ENCODE measurements at regions not wholly inside any gene's neighbourhood (a gene's known extent, or its start where the extent isn't known, plus 50 kb on each side); places are given as distances from the start of the nearest gene placed in this dataset.

DNA sequence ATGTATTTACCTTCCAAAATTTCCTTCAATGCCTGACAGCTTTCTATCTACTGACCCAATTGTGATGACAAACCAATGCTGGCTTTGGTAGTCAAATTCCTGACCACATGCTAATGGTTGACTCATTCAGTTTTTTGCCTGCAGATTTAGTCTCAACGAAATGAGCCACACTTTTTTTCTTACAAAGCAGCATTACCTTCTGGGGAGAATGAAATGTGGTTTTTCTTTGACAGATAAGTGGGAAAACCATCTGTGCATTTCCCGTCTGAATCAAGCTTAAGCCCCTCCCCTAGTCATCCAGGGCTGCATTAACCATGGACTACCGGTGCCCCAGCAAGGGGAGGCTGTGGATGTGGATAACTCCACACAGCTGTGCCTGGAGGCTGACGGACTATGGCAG lies 99.6 kb upstream of the TAF11L2 start:
- H3K27me3 Mint-ChIP-seq (ENCODE audit: low read depth), result peaks cover 4% of the 10 kb centered on the region
- intact Hi-C loops (cut with micrococcal nuclease), result no loop called here
- no peak overlapping the region for H3K4me3 Mint-ChIP-seq
- H3K27ac Mint-ChIP-seq, result no peak overlapping the region
- H3K9me3 Mint-ChIP-seq, result peaks cover 2% of the 10 kb centered on the region
- no peaks in the 10 kb centered on the region for H3K36me3 Mint-ChIP-seq (ENCODE audit: low read depth)
- H3K4me1 Mint-ChIP-seq (ENCODE audit: low read depth), result no peaks in the 10 kb centered on the region
- no peak for DNase-seq
- CTCF ChIA-PET, result no interaction called here

DNA sequence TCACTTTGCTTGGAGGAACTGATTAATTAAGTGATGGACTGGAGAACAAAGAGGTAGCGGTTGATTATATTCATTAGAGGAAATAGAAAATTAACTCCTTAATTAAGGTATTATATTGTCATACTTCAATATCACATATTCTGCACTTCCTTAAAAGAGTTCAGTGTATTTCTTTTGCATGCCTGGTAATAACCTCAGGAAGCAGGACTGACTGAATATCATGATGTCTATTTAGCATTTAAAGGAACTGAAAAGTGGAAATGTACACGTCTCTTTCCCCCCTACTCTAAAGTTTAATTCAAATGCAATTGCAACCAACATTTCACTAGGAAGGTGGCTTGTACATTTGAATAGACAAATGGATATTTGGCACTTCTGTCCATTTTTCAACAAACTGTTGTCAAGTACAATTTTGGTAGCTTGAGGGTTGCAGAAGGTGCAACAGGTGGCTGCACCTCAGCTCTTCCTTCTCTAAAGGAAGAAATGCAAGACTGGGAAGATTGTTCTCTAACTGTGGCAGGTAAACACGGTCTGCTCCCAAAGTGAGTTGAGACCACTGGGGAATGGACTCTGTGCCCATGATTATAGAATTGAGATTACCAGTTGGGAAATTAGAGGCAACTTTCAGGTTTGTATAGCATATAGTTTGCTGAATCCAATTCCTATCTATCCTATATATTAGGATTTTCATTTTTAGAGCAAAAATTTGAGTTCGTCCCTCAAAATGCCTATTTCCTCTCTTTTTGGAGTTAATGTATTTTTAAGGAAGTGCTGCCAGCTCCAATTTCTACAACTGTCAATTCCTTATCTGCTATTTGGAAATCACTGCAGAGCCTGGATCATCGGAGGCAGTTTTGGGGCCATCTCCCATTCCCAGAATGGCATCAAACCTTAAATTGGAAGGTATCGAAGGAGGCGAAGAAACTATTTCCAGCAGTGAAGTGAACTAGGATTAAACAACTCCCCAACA lies 98.9 kb upstream of the TAF11L2 start:
- Mint-ChIP-seq H3K27ac (no peak overlapping the region), H3K36me3 (ENCODE audit: low read depth) (no peaks in the 10 kb centered on the region), H3K4me3 (no peak overlapping the region), H3K9me3 (peaks cover 2% of the 10 kb centered on the region), H3K27me3 (ENCODE audit: low read depth) (peaks cover 4% of the 10 kb centered on the region), H3K4me1 (ENCODE audit: low read depth) (no peaks in the 10 kb centered on the region)
- CTCF ChIA-PET, result no interaction called here
- intact Hi-C loops (cut with micrococcal nuclease), result no loop called here
- no peak for DNase-seq

- Mint-ChIP-seq H3K4me1 (ENCODE audit: low read depth) (no peaks in the 10 kb centered on the region), H3K36me3 (ENCODE audit: low read depth) (no peaks in the 10 kb centered on the region), H3K9me3 (peaks cover 2% of the 10 kb centered on the region), H3K4me3 (no peak overlapping the region), H3K27ac (no peak overlapping the region), H3K27me3 (ENCODE audit: low read depth) (peaks cover 4% of the 10 kb centered on the region)
- intact Hi-C loops (cut with micrococcal nuclease), result no loop called here
- DNase-seq, result no peak
- CTCF ChIA-PET, result interaction anchor here (0.7 kb wide), 1 partner anchor 12 kb away, joined by 3 read pairs; no protein-coding TSS in a partner anchor
Measured at GRCh38 chr5:17399931-17400330, 98.1 kb upstream of the TAF11L2 start.

DNA sequence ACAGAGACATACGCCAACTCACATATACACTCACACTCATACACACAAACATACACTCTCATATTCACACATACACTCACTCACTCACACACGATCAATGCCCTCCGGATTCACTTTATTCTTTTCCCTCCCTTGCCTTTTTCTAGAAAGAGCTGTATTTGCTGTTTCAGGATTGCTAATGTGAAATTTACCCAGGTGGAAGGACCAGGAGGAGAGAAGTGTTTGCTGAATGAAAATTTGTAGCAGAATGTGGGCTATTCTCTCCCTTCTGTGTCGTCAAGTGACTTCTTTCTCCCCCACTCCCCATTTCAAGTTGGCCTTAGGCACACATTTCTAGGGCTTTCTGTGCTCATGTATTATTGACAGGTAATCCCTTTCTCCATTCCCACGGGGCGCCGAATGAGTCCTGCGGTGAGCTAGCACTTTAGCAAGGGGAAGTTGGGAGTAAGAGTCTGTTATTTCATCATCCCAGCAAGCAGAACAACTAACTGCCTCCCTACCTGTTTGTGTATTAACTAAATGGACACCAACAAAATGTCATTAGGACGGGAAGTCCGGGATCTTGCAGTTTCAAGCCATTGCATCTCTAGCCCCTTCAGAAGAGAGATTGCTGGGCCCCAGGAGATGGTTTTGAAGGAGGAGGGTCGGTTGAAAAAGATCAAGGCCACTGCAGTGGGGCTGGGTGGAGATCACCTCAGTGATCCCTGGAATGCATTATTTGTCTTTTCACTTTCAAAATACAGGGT lies 97.1 kb upstream of the TAF11L2 start:
- Mint-ChIP-seq H3K27ac (no peak overlapping the region), H3K4me1 (ENCODE audit: low read depth) (no peaks in the 10 kb centered on the region), H3K9me3 (peaks cover 2% of the 10 kb centered on the region), H3K4me3 (no peak overlapping the region), H3K36me3 (ENCODE audit: low read depth) (no peaks in the 10 kb centered on the region), H3K27me3 (ENCODE audit: low read depth) (peaks cover 4% of the 10 kb centered on the region)
- no peak for DNase-seq
- CTCF ChIA-PET, result no interaction called here
- intact Hi-C loops (cut with micrococcal nuclease), result no loop called here

GRCh38 chr5:17401470-17402288 lies 96.4 kb upstream of the TAF11L2 start:
- H3K27ac Mint-ChIP-seq, result no peak overlapping the region
- H3K9me3 Mint-ChIP-seq, result no peaks in the 10 kb centered on the region
- no peaks in the 10 kb centered on the region for H3K4me1 Mint-ChIP-seq (ENCODE audit: low read depth)
- no peak for DNase-seq
- intact Hi-C loops (cut with micrococcal nuclease), result no loop called here
- CTCF ChIA-PET, result interaction anchor here (0.6 kb wide), 1 partner anchor 26 kb away, joined by 6 read pairs; no protein-coding TSS in a partner anchor
- H3K36me3 Mint-ChIP-seq (ENCODE audit: low read depth), result no peaks in the 10 kb centered on the region
- H3K4me3 Mint-ChIP-seq, result no peak overlapping the region
- peaks cover 4% of the 10 kb centered on the region for H3K27me3 Mint-ChIP-seq (ENCODE audit: low read depth)

- Mint-ChIP-seq H3K9me3 (no peaks in the 10 kb centered on the region), H3K4me3 (no peak overlapping the region), H3K36me3 (ENCODE audit: low read depth) (no peaks in the 10 kb centered on the region), H3K4me1 (ENCODE audit: low read depth) (no peaks in the 10 kb centered on the region), H3K27ac (no peak overlapping the region), H3K27me3 (ENCODE audit: low read depth) (peaks cover 4% of the 10 kb centered on the region)
- intact Hi-C loops (cut with micrococcal nuclease), result no loop called here
- no peak for DNase-seq
- CTCF ChIA-PET, result no interaction called here
Measured at GRCh38 chr5:17402289-17403121, 95.5 kb upstream of the TAF11L2 start.

DNA sequence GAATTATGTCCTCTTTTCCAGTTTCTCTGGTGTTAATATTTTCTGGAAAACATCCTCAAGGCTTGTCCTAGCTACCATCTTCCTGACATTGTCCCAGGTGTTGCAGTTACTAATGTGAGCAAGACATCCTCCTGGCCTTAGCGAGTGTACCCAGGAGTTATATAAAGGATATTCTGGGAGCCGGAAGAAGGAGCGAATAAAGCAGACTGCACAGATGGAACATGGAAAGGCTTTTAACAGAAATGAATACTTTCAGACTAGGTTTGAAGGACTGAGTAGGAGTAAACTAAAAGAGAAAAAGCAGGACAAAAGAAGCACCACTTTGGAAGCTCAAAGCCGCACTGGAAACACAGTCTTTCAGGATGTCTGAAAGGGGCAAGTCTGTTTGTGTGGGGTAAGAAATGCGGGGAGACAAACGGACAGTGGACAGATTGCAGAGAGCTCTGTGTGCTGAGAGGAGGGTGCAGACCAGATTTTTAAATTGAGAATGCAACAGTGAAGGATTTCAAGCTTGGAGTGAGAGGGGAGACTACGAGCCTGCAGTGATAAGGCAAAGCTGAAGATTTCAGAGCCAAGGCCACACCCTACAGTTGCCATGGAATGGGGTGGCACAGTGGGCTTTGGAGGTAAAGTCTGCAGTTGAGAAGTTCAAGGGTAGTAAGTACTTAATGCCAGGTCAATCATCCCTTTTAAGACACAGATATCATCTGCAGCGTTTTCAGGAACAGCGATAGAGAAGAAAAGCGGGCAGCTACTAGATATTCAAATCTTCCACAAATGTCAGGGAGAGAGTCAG lies 94.1 kb upstream of the TAF11L2 start:
- Mint-ChIP-seq H3K4me1 (ENCODE audit: low read depth) (no peaks in the 10 kb centered on the region), H3K4me3 (no peak overlapping the region), H3K9me3 (no peaks in the 10 kb centered on the region), H3K36me3 (ENCODE audit: low read depth) (no peaks in the 10 kb centered on the region), H3K27ac (no peak overlapping the region), H3K27me3 (ENCODE audit: low read depth) (peaks cover 4% of the 10 kb centered on the region)
- CTCF ChIA-PET, result no interaction called here
- no peak for DNase-seq
- intact Hi-C loops (cut with micrococcal nuclease), result no loop called here

GRCh38 chr5:17405976-17406375 lies 92.1 kb upstream of the TAF11L2 start:
- DNase-seq, result no peak
- H3K4me1 Mint-ChIP-seq (ENCODE audit: low read depth), result no peaks in the 10 kb centered on the region
- no peak overlapping the region for H3K4me3 Mint-ChIP-seq

DNA sequence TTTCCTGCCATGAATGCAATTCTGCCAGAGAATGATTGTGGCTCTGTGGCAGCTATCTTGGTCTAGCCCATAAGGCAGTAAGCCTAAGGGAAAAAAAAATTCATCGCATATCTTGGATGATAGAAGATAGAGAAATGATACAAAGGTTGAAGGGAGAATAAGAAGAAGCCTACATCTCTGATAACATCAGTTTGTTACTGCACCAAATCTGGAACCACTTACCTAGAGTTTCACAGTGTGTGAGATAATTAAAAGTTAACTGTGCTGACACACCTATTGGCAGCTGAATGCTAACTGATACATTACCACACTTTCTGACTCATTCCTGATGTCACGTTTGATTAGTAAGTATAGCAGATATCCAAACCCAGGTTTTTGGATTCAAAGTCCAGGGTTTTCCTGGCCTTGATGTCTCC lies 91.6 kb upstream of the TAF11L2 start:
- intact Hi-C loops (cut with micrococcal nuclease), result no loop called here
- CTCF ChIA-PET, result no interaction called here
- no peak for DNase-seq
- no peaks in the 10 kb centered on the region for H3K27me3 Mint-ChIP-seq (ENCODE audit: low read depth)
- no peaks in the 10 kb centered on the region for H3K36me3 Mint-ChIP-seq (ENCODE audit: low read depth)
- no peaks in the 10 kb centered on the region for H3K9me3 Mint-ChIP-seq
- no peak overlapping the region for H3K27ac Mint-ChIP-seq
- H3K4me1 Mint-ChIP-seq (ENCODE audit: low read depth), result no peaks in the 10 kb centered on the region
- H3K4me3 Mint-ChIP-seq, result no peak overlapping the region

More at GRCh38 chr5:17405976-17406375, 92.1 kb upstream of the TAF11L2 start:
- no peak overlapping the region for H3K27ac Mint-ChIP-seq
- intact Hi-C loops (cut with micrococcal nuclease), result no loop called here
- CTCF ChIA-PET, result no interaction called here
- no peaks in the 10 kb centered on the region for H3K9me3 Mint-ChIP-seq
- no peaks in the 10 kb centered on the region for H3K36me3 Mint-ChIP-seq (ENCODE audit: low read depth)
- no peaks in the 10 kb centered on the region for H3K27me3 Mint-ChIP-seq (ENCODE audit: low read depth)

DNA sequence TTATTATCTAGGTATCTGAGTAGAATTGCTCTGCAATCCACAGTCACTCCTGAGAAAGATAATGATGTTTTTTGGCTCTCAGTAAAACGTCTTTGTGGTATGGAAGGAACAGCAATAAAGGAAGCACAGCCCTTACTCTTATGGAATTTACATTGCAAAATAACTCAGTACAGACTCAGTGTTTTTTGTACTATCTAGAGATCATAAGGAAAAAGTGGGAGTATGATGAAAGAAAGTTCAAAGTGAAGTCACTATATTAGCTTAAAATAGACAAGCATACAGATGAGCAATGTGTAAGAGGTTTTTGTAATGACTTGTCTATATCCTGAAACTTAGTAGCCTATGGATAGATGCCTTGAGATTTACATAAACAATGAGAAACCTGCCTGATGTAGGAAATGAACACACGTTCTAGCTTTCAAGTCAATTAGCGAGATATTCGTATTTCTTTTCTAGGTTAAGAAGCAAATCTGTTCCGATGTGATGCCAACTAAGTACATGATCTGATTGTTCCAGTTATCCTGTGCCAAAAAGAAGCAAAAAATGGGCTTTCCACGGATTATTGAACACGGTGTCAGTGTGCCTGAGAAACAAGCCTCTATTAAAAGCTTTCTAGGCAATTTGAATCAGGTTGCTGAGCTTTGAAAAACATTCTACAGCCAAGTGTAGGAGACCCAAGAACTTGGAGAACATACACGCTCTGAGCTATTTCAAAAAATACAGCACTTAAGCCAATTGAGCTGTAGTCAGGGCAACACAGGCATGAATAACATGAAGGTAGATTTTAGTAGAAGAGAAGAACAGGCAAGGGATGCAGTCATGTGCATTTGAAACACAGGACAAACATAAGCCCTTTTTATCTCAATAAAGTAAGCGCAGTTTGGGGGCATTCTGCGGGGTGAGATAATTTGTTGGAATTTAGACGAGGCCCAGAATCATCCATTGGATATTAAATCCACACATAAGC lies 86.3 kb upstream of the TAF11L2 start:
- DNase-seq, result no peak
- H3K9me3 Mint-ChIP-seq, result no peaks in the 10 kb centered on the region
- H3K4me3 Mint-ChIP-seq, result no peak overlapping the region
- intact Hi-C loops (cut with micrococcal nuclease), result no loop called here
- CTCF ChIA-PET, result interaction anchor here (0.6 kb wide), 1 partner anchor 12 kb away, joined by 3 read pairs; no protein-coding TSS in a partner anchor
- H3K27me3 Mint-ChIP-seq (ENCODE audit: low read depth), result no peaks in the 10 kb centered on the region
- H3K27ac Mint-ChIP-seq, result no peak overlapping the region
- H3K36me3 Mint-ChIP-seq (ENCODE audit: low read depth), result no peaks in the 10 kb centered on the region
- no peaks in the 10 kb centered on the region for H3K4me1 Mint-ChIP-seq (ENCODE audit: low read depth)
